ENCODE measurements at regions not wholly inside any gene's neighbourhood (a gene's known extent, or its start where the extent isn't known, plus 50 kb on each side); places are given as distances from the start of the nearest gene placed in this dataset.
"Not testable (repeated sequence)": the region's sequence is repeated elsewhere in the genome, so short reads cannot be mapped to it uniquely, and the experiment has no call there.

DNA sequence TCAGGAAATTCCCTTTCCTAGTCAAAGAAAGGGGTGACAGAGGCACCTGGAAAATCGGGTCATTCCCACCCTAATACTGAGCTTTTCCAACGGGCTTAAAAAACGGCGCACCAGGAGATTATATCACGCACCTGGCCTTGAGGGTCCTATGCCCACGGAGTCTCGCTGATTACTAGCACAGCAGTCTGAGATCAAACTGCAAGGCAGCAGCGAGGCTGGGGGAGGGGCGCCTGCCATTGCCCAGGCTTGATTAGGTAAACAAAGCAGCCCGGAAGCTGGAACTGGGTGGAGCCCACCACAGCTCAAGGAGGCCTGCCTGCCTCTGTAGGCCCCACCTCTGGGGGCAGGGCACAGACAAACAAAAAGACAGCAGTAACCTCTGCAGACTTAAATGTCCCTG, 107.5 kb upstream of the VWC2 start:
- not testable (repeated sequence) for DNase-seq

DNA sequence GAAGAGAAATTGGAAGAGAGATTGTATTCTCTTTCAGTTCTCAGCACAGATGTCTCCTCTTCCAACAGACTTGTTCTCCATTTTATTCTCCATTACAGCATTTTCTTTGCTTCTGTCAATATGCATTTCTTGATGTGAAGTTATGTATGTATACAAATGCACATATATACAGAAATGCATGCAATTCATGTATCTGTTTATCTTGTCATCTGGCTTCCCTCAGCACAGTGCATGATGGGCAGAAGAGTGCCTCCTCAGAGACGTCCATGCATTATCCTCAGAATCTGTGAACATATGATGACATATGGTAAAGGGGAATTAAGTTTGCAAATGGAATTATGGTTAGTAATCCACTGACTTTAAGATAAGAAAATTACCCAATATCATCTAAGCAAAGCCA, 106.7 kb upstream of the VWC2 start:
- DNase-seq = no peak

DNA sequence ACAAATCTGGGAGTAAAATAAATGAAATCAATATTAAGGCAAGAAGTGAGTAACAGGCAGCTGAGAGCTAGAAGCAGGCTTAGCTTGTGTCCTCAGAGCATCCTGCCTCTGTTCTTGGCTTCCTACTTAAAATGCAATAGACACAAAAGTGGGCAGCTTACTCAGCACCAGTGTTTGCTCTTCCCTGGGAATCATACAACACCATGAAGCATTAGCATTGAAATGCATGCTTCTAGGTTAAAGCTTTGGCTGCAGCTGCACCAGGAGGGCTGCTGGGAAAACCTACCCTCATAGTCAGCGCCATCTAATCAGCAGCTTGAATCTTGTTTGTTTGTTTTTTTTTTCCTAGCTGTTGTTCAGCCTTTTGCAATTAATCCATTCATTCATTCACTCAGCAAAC, 104.2 kb upstream of the VWC2 start:
- no peak for DNase-seq

DNA sequence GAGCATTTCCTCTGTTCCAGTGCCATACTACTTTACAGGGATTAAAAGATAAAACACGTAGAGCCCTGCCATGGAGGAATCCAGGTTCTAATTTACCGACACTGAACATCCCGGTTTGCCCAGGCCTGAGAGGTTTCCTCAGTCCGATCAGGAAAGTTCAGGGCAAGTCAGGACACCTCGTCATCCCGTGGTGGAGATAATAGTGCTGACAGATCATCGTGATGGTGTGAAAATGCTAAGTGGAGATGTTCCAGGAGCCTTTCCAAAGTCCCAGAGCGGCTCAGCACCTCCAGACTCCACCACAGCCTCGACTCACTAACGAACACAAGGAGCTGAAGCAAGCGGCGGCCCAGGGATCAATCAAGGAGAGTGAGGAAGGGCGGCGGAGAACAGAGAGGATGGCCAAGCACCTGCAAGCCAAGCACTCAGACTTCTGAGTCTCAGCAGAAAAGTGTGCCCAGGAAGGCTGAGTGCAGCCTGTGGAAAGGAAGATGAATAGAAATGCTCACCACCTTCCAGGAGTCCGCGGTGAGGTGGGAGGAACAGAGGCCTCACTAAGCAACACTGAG, 103.7 kb upstream of the VWC2 start:
- no peak for DNase-seq

DNA sequence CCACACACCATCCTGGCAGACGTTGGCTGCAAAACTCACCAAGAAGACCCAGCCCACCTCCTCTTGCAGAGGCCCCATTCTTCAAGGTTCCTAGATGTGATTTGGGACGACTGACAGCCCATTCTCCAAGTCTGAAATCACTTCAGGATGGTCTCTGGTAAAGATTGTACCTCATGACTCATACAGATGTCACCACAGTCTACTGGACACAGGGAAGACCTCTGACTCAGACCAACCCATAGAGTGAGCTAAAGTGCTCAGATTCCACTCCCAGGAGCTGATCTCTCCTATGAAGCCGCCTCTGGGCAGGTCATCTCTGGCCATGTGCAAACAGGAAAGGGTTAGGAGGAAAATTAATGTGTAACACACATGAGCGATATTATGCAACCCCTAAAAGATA, 102.4 kb upstream of the VWC2 start:
- DNase-seq = no peak

DNA sequence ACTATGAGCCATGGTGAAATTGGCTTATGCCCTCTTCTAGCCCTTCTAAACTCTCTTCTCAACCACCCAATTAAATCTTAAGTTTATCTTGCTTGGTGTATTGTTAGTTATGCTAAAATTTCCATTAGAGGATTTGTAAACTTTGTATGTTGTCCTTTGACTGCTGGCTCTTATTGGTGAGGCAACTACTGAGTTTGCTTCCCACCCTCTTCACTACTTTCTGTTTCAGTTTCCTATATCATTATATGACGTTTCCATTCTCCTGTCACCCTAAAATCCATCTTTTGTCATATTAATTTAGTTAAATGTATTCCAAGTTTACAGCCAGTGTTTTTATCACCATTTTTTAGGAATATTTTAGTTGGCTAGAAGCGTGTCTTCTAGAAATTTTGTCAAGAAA, 80.9 kb upstream of the VWC2 start:
- DNase-seq = no peak

DNA sequence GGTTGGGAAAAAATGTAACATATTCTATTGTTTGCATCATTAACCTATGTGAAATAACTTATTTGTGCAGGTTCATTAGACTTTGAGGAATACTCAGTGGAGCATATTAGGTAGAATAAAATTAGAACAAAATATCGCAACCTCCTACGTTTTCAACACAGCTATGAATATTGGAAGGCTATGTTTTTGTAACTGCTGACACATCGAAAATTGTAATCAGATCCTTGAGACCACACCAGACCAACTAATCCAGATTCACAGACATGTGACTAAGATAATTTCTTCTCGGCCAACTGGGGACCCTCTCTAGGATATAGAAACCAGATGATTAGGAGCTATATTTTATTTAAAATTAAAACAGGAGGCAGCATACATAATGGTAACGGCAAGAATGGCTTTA, 77.5 kb upstream of the VWC2 start:
- no peak for DNase-seq

DNA sequence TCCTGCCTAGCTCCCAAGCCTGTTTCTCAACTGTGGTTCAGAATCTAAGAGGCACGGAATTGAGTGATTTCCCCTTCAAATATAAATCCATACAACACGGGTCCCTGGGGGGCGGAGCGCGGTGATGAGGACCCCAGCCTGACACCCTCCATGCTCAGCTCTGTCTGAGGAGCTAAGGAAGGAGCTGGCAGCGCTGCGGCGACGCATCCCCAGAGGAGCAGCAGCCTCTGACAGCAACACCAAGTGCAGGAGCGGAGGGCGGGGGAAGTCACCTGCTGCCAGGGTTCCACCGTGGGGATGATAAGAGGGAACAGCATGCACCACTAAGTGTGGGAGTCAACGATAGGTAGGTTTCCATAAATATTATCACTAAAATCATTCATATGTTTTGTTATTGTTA, 72.6 kb upstream of the VWC2 start:
- no peak for DNase-seq

DNA sequence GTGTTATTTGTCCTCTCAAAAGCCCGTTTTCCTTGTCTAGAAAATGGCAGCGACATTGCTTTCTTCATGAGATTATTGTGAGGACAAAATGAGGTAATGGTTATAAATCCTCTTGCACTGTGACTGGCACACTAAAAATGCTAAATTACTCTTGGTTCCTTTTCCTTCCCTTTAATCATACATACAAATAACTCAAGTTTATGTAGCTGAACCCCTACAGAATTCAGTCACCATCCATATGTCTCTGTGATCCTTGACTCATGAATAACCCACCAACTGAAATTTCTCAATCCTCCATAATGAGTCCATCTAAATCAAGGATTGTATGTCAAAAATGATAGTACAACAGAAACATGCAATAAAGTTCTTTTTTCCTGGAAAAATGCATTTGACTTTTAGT, 71.3 kb upstream of the VWC2 start:
- DNase-seq = no peak

DNA sequence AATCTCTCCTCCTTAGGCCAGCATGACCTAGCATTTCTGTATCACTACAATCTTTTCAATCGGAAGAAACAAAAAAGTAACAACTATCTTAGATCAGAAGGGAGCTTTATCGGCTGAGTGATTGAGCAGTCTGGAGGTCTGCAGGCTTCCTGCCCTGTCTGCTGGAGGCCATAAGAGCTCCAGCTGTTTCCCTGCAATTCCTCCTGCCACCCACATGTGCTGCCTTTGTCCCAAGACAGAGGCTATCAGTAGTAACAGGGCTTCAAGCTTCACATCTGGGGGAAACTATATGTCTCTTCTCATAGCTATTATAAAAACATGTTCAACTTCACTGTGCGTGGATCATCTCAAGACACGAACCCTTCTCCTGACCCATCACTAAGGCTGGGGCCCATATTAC, 70.1 kb upstream of the VWC2 start:
- DNase-seq = no peak

DNA sequence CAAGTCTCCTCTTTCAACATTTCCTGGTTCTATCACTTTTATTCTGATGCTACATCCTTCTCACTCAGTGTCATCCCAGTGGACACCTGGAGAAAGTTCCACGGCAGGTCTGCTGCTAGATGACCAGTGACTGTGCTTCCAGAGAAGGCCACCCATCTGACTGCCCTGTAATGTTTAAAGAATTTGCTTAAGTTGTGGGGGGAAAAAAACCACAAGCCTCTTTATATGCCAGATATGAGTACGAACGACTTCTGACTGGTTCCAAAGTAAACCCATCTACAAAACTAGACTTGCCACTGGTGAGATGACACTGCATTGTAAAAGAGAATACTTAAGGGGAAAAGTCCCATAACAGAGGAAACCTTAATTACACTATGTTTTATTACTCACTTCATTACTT, 69.6 kb upstream of the VWC2 start:
- DNase-seq = no peak

DNA sequence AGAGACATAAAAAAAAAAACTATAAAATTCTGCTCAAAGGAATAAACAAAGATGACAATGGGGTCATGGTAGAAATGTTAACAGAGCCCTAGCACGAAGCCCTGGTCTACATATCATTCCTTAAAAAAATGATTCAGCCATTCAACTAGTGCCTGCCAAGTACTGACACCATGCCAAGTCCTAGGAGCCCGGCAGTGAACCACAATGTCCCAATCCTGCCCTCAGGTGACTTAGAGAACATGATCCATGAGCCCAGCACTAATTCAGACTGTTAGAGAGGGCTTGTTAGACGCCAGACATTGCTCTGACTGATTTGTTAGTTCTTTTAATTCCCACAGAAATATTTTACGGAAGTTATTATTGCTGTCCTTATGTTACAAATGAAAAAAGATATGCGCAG, 67.3 kb upstream of the VWC2 start:
- no peak for DNase-seq

DNA sequence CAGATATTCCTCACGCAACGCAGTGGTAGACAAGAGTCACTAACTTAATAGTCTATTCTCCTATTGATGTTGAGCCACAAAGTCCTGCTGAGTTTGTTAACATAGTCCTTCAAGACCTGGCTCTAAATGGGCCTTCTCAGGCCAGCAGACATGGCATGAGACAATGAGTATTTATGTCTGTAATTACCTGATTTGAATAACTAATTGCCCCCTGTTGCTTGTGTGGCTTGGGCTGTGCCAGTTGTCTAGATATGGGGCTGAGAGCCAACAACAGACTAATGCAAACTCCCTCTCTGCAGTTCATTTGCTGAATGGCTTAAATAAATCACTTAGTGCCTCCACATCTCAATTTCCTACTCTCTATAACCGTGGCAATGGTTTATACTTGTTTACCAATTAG, 65.5 kb upstream of the VWC2 start:
- peak in 4 of 51 donors; percentile 6 to 21 (median 14) for DNase-seq

DNA sequence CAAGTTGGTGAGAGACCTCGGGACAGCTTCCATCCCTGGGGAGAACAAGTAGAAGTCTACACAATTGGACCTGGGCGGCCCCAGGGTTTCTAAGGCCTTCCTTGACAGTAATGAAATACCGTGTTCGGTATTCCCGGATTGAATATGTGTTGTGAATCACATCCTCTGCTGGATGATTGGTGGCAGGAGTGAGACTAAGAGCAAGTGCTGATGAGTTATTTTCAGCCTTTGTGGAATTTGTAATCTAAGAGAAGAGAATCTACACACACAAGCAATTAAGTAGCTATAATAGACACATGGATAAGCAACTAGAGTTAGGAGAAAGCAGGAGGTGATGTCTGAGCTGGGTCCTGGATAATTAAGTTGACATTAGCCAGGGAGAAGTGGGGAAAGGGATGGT, 64.8 kb upstream of the VWC2 start:
- DNase-seq = no peak

DNA sequence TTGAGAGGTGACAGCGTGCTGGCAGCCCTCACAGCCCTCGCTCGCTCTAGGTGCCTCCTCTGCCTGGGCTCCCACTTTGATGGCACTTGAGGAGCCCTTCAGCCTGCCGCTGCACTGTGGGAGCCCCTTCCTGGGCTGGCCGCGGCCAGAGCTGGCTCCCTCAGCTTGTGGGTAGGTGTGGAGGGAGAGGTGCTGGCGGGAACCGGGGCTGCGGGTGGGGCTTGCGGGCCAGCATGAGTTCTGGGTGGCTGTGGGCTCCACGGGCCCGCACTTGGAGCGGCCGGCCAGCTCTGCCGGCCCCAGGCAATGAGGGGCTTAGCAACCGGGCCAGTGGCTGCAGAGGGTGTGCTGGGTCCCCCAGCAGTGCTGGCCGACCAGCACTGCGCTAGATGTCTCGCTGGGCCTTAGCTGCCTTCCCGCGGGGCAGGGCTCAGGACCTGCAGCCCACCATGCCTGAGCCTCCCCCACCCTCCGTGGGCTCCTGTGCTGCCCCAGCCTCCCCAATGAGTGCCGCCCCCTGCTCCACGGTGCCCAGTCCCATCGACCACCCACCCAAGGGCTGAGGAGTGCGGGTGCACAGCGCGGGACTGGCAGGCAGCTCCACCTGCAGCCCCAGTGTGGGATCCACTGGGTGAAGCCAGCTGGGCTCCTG, 62.2 kb upstream of the VWC2 start:
- not testable (repeated sequence) for DNase-seq

DNA sequence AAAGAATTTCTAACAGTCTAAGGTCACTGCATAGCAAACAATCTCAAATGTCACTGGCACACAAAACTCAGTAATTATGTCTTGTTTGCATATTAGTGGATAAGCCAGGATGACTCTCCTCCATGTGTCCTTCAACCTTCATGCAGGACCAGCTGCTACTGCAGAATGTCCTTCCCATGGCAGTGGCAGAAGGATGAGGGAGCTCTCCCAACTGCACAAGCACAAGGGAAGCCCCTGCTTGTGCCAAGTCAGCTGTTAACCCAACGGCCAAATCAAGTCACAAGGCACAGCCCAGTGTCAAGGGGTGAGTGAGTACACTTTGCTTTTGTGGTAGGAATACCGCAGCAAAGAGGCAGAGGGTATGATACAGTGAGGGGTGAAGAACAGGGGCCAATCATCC, 59.3 kb upstream of the VWC2 start:
- no peak for DNase-seq

DNA sequence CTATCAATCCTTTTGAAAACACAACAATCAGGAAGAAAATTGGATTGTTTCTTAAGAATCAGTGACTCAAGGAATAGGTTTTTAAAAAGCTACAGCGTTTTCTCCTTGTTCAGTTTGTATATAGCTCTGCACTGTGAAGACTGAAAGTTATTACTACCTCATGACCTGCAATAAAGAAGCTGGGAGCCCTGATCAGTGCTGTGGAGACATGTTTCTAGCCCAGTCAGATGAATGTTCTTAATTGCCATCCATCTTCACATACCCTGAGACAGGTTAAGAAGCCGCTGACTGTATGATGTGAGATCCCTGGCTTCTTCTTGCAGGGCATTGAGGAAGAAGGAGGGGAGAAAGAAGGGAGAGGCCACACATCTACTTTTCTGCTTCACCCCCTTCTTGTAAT, 58.0 kb upstream of the VWC2 start:
- DNase-seq = no peak

DNA sequence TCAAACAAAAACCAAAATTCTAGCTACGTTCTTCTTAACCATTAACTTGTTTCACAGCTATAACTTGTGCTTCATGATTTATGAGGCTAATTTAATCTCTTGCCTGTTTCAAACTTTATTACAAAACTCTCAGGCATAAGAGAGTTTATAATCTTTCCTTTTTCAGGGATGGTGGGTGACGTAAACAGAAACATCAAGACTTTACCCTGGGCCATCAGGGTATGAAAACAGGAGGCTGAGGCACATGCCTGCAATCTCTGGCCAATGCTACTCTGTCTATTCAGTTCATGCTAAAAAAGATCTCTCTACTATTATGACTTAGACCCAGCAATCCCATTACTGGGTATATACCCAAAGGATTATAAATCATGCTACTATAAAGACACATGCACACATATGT, 55.9 kb upstream of the VWC2 start:
- no peak for DNase-seq

DNA sequence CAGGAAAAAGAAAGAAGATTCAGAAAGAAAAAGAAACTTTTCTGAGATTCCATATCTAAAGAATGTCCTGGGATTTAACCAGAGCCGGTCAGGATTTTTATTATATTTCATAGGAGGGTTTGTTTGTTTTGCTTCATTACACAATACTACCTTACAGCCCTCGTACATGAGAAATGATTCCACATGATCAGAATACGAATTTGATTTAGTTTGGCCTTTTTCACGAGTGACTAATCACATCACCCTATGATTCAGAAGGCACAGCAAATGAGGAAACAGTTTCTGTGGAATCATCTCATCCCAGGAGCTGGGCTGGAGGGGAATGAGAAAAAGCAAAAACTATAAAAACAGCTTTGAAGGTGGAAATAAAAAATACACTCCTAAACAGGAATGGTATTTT, 54.7 kb upstream of the VWC2 start:
- DNase-seq = peak in 1 of 51 donors; percentile 3

DNA sequence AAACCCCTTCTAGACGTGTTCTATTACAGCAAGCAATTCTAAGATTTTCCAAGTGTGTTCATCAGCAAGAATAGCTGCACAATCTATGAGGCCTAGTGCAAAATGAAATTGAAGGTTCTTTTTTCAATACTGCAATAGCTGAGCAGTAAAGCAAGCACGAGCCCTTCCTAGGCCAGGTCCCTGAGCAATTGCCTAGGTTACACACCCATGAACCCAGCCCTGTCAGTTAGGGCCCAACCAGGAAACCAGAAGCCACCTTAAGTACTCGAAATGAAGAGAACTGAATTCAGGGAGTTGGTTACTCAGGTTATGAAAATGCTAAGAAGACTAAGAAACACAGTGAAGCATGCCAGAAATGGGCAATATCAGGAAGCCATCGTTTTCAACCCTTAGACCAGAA, 52.0 kb upstream of the VWC2 start:
- DNase-seq = no peak
